GM21825 (cell line): ENCODE measurements at regions not wholly inside any gene's neighbourhood (a gene's known extent, or its start where the extent isn't known, plus 50 kb on each side); places are given as distances from the start of the nearest gene placed in this dataset.

Experiments
- ATAC-seq: cut with Tn5 transposase; IDR thresholded peaks from one replicate; pipeline ENCODE4 v1.9.1; 2021; ENCODE audit warnings: mild to moderate bottlenecking, moderate library complexity; ENCODE audit not compliant: unreplicated experiment

GRCh38 chr2:71938659-71939587 is 208.7 kb downstream of the CYP26B1 start:
- ATAC-seq: no peak

- ATAC-seq: no peak
Measured at GRCh38 chr2:71938108-71938507, 209.6 kb downstream of the CYP26B1 start.

- no peak for ATAC-seq
Measured at GRCh38 chr2:71937396-71937795, 210.3 kb downstream of the CYP26B1 start.

GRCh38 chr2:71936076-71937030 is 211.3 kb downstream of the CYP26B1 start:
- no peak for ATAC-seq

- ATAC-seq: no peak
Measured at GRCh38 chr2:71935262-71935848, 212.3 kb downstream of the CYP26B1 start.

GRCh38 chr2:71934595-71935261 is 212.9 kb downstream of the CYP26B1 start:
- ATAC-seq: no peak

- no peak for ATAC-seq
Measured at GRCh38 chr2:71934320-71934593, 213.4 kb downstream of the CYP26B1 start.

- ATAC-seq: no peak
Measured at GRCh38 chr2:71933467-71934319, 214.0 kb downstream of the CYP26B1 start.

GRCh38 chr2:71932780-71933466 is 214.7 kb downstream of the CYP26B1 start:
- ATAC-seq: no peak

- ATAC-seq: no peak
Measured at GRCh38 chr2:71932037-71932779, 215.5 kb downstream of the CYP26B1 start.

GRCh38 chr2:71930049-71930681 is 217.5 kb downstream of the CYP26B1 start:
- no peak for ATAC-seq

- no peak for ATAC-seq
Measured at GRCh38 chr2:71929482-71929772, 218.2 kb downstream of the CYP26B1 start.

GRCh38 chr2:71928734-71929481 is 218.8 kb downstream of the CYP26B1 start:
- no peak for ATAC-seq

- no peak for ATAC-seq
Measured at GRCh38 chr2:71927757-71928715, 219.6 kb downstream of the CYP26B1 start.

GRCh38 chr2:71926876-71927756 is 220.5 kb downstream of the CYP26B1 start:
- ATAC-seq: no peak

- ATAC-seq: no peak
Measured at GRCh38 chr2:71926089-71926447, 221.6 kb downstream of the CYP26B1 start.
